HepG2 (cell line): ENCODE measurements at regions not wholly inside any gene's neighbourhood (a gene's known extent, or its start where the extent isn't known, plus 50 kb on each side); places are given as distances from the start of the nearest gene placed in this dataset.

Source experiments
- ATAC-seq: fragments of 200-7000 bp; cut with Tn5 transposase; 3 replicates; pipeline ENCODE4 v1.9.1; 2020; ENCODE audit warnings: mild to moderate bottlenecking, moderate library complexity
- BruUV-seq: library from RNA; stranded (reverse); fragments of 400-500 nt; replicated peaks from 2 replicates; lab custom pipeline; 2021; lab: Mats Ljungman, UMichigan
- CTCF ChIA-PET: fragments of 300-600 bp; formaldehyde crosslinking; extraction: SDS; loops from one replicate; lab custom pipeline; 2021; ENCODE audit warnings: low total read pairs, inconsistent platforms, low intra/inter-chr PET ratio; lab: Yijun Ruan, JAX
- POLR2A ChIA-PET: fragments of 350-600 bp; sonication (Branson Sonifier 250); formaldehyde crosslinking; loops from one replicate; lab custom pipeline; 2020; ENCODE audit warnings: antibody characterized with exemption, inconsistent platforms; lab: Yijun Ruan, JAX
- DNase-seq: peaks from one replicate; pipeline ENCODE4 v3.0.0-alpha.2; 2015; ENCODE audit warnings: low spot score
- FAIRE-seq: peaks from 3 replicates; lab custom pipeline; 2011; peaks lifted over from hg19 to GRCh38; lab: Jason Lieb, UNC
- H2AFZ ChIP-seq: one replicate; pipeline ENCODE4 v1.6.1; 2011; ENCODE audit warnings: low read length, inconsistent platforms
- H3K27ac ChIP-seq: fragments of 300-600 bp; 3 replicates; pipeline ENCODE4 v1.8.0; 2011; ENCODE audit warnings: mixed run types, mild to moderate bottlenecking, mixed read lengths, low read length, inconsistent platforms; ENCODE audit not compliant: insufficient read depth; ENCODE audit errors: extremely low read length
- H3K27me3 ChIP-seq, 2 experiments: fragments of 200-600 bp in 1 of 2; 2 replicates in 1 of 2; 3 replicates in 1 of 2; pipeline versions ENCODE4 v1.6.0 to v1.8.0; 2011; ENCODE audit warnings: low read length in 2 of 2, mild to moderate bottlenecking in 2 of 2, moderate library complexity in 2 of 2, inconsistent platforms in 1 of 2; ENCODE audit not compliant: insufficient read depth in 2 of 2, control insufficient read depth in 1 of 2
- H3K36me3 ChIP-seq, 2 experiments: fragments of 200-600 bp in 1 of 2; replicated peaks in 1 of 2; 2 replicates in 1 of 2; 3 replicates in 1 of 2; pipeline versions ENCODE4 v1.5.1 to v1.8.0; 2011; ENCODE audit warnings: low read length in 2 of 2, inconsistent platforms in 1 of 2; ENCODE audit not compliant: insufficient read depth in 2 of 2, control insufficient read depth in 1 of 2
- H3K4me1 ChIP-seq: 2 replicates; pipeline ENCODE4 v1.5.1; 2012; ENCODE audit warnings: low read length, inconsistent platforms; ENCODE audit not compliant: insufficient read depth
- H3K4me2 ChIP-seq: 2 replicates; pipeline ENCODE4 v1.6.0; 2011; ENCODE audit warnings: low read depth, low read length, inconsistent platforms
- H3K4me3 ChIP-seq, 3 experiments: fragments of 200-600 bp in 1 of 3; sonication (generic), shearing (Covaris generic) in 1 of 3; replicated peaks in 1 of 3; 2 replicates each; pipeline ENCODE4 v1.5.1; 2011 to 2016; ENCODE audit warnings: low read length in 3 of 3, inconsistent platforms in 2 of 3, low read depth in 2 of 3, mild to moderate bottlenecking in 2 of 3, control low read depth in 1 of 3, mixed read lengths in 1 of 3; ENCODE audit not compliant: insufficient read depth in 1 of 3
- H3K79me2 ChIP-seq: one replicate; pipeline ENCODE4 v1.6.1; 2011; ENCODE audit warnings: low read length, inconsistent platforms; ENCODE audit not compliant: insufficient read depth
- H3K9ac ChIP-seq: 2 replicates; pipeline ENCODE4 v1.6.0; 2011; ENCODE audit warnings: mild to moderate bottlenecking, low read depth, low read length, inconsistent platforms; ENCODE audit not compliant: insufficient read depth
- H3K9me3 ChIP-seq: 2 replicates; pipeline ENCODE4 v1.5.1; 2012; ENCODE audit warnings: mild to moderate bottlenecking, low read length
- H4K20me1 ChIP-seq: 2 replicates; pipeline ENCODE4 v1.6.0; 2011; ENCODE audit warnings: inconsistent platforms, mild to moderate bottlenecking, low read length, moderate library complexity; ENCODE audit not compliant: insufficient read depth
- CEBPB ChIP-seq: IDR thresholded peaks from 2 replicates; pipeline ENCODE4 v1.6.1; 2011; ENCODE audit warnings: low read depth, low read length, improper control_type of control experiment, borderline replicate concordance
- HOXA5 ChIP-seq: sonication (generic); formaldehyde crosslinking; IDR thresholded peaks from 2 replicates; pipeline ENCODE4 v1.4.0; 2020; ENCODE audit warnings: missing genetic modification reagents
- KLF9 ChIP-seq: IDR thresholded peaks from 2 replicates; pipeline ENCODE4 v1.6.1; 2016; ENCODE audit warnings: low read depth
- RERE ChIP-seq: IDR thresholded peaks from 2 replicates; pipeline ENCODE4 v1.6.1; 2016; ENCODE audit warnings: low read depth, missing genetic modification reagents, missing compliant biosample characterization
- ZFP36 ChIP-seq: fragments of 150-350 bp; IDR thresholded peaks from 2 replicates; pipeline ENCODE4 v1.6.1; 2018; ENCODE audit warnings: borderline replicate concordance, low read length, low read depth; ENCODE audit not compliant: partially characterized antibody
- ZNF20 ChIP-seq: sonication (generic); formaldehyde crosslinking; IDR thresholded peaks from 2 replicates; pipeline ENCODE4 v1.4.0; 2020; ENCODE audit warnings: mild to moderate bottlenecking, moderate library complexity, missing genetic modification reagents
- ZNF570 ChIP-seq: sonication (generic); formaldehyde crosslinking; IDR thresholded peaks from 2 replicates; pipeline ENCODE4 v1.4.0; 2020; ENCODE audit warnings: mild to moderate bottlenecking, missing genetic modification reagents, borderline replicate concordance
- WGBS: methylation state at CpG from one replicate; pipeline ENCODE4 v1.1.6; 2017; ENCODE audit warnings: low lambda C conversion rate; 5-methylcytosine and 5-hydroxymethylcytosine counted together
- in situ Hi-C: cut with HindIII; loops from 2 replicates; pipeline ENCODE4 v1.10.0; 2017; ENCODE audit warnings: low pct_unique_long_range_greater_than_20kb; ENCODE audit not compliant: extremely low pct_ligation_motif_present
- intact Hi-C: fragments of 100-400 bp; cut with micrococcal nuclease; formaldehyde crosslinking; loops from one replicate; pipeline ENCODE4 v1.10.0; 2022; ENCODE audit not compliant: unreplicated experiment
- TF ChIP-seq, protein P1 (sequence below): IDR thresholded peaks from 2 replicates; pipeline ENCODE4 v1.6.1; 2016; ENCODE audit warnings: control low read depth

- CTCF ChIA-PET, result no interaction called here
- Histone ChIP-seq H3K79me2 (no peaks in the 10 kb centered on the region), H3K4me2 (no peak overlapping the region), H3K27me3 (peaks cover 0 to 17% of the 10 kb centered on the region in 2 experiments; a peak in 4 of 5 replicates), H3K27ac (no peak overlapping the region), H3K9ac (no peak overlapping the region), H3K9me3 (no peaks in the 10 kb centered on the region), H3K4me3 (no peak overlapping the region), H3K36me3 (no peaks in the 10 kb centered on the region), H3K4me1 (peaks cover 6% of the 10 kb centered on the region), H4K20me1 (no peaks in the 10 kb centered on the region), H2AFZ (no peak overlapping the region)
- intact Hi-C loops, result no loop called here
- in situ Hi-C loops, result no loop called here
- 4% methylated on average over 5 of the region's 5 CpGs for WGBS
- TF ChIP-seq, protein P1, sequence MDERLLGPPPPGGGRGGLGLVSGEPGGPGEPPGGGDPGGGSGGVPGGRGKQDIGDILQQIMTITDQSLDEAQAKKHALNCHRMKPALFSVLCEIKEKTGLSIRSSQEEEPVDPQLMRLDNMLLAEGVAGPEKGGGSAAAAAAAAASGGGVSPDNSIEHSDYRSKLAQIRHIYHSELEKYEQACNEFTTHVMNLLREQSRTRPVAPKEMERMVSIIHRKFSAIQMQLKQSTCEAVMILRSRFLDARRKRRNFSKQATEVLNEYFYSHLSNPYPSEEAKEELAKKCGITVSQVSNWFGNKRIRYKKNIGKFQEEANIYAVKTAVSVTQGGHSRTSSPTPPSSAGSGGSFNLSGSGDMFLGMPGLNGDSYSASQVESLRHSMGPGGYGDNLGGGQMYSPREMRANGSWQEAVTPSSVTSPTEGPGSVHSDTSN (CRISPR knock-in tag), result no peak
- TF ChIP-seq ZNF20 (no peak), ZFP36 (no peak), ZNF570 (CRISPR knock-in tag) (no peak)
- DNase-seq (no peak), FAIRE-seq (no peak), ATAC-seq (no peak)
- POLR2A ChIA-PET, result no interaction called here
- BruUV-seq, result no TSS peak
These were observed 73.2 kb downstream of the UNCX start for GRCh38 chr7:1305873-1306272.

GRCh38 chr7:1307828-1308227 lies 75.2 kb downstream of the UNCX start:
- no peaks in the 10 kb centered on the region for H3K9me3 ChIP-seq
- 44% methylated on average over 14 of the region's 14 CpGs for WGBS
- H3K4me2 ChIP-seq, result no peak overlapping the region
- ChIA-PET POLR2A (no interaction called here), CTCF (no interaction called here)
- no peaks in the 10 kb centered on the region for H3K79me2 ChIP-seq
- BruUV-seq, result no TSS peak
- no peaks in the 10 kb centered on the region for H3K36me3 ChIP-seq
- no peaks in the 10 kb centered on the region for H4K20me1 ChIP-seq
- H3K9ac ChIP-seq, result no peak overlapping the region
- no peak for ATAC-seq
- peaks cover 2 to 22% of the 10 kb centered on the region in 2 experiments; a peak in 4 of 5 replicates for H3K27me3 ChIP-seq
- no peaks in the 10 kb centered on the region for H3K4me1 ChIP-seq
- intact Hi-C loops (no loop called here), in situ Hi-C loops (no loop called here)
- no peak for DNase-seq
- H3K27ac ChIP-seq, result no peak overlapping the region
- FAIRE-seq, result no peak
- TF ChIP-seq CEBPB, result 0 out of 2 replicates have a peak, but pooled peaks have one; percentile 9
- TF ChIP-seq KLF9 (CRISPR knock-in tag), result no peak
- TF ChIP-seq HOXA5, result no peak
- no peak for TF ChIP-seq RERE (CRISPR knock-in tag)
- TF ChIP-seq, all 625 proteins: peak for 1
- Histone ChIP-seq H3K4me3 (no peak overlapping the region), H2AFZ (no peak overlapping the region)
